Panc1 (cell line): ENCODE measurements at regions not wholly inside any gene's neighbourhood (a gene's known extent, or its start where the extent isn't known, plus 50 kb on each side); places are given as distances from the start of the nearest gene placed in this dataset.

Experiments used
- ATAC-seq: fragments of 200-7000 bp; cut with Tn5 transposase; 2 replicates; pipeline ENCODE4 v1.9.1; 2020; ENCODE audit warnings: mild to moderate bottlenecking, moderate library complexity
- BruUV-seq: library from RNA; stranded (reverse); fragments of 400-500 nt; replicated peaks from 2 replicates; lab custom pipeline; 2021; lab: Mats Ljungman, UMichigan
- CTCF ChIA-PET: fragments of 300-600 bp; sonication (Branson Sonifier 250); formaldehyde crosslinking; loops from one replicate; lab custom pipeline; 2022; ENCODE audit warnings: antibody characterized with exemption; lab: Charles Lee
- POLR2A ChIA-PET: fragments of 300-600 bp; sonication (Branson Sonifier 250); formaldehyde crosslinking; loops from one replicate; lab custom pipeline; 2022; ENCODE audit warnings: antibody characterized with exemption; lab: Charles Lee
- DNase-seq: peaks from one replicate; pipeline ENCODE4 v3.0.0-alpha.2; 2010; ENCODE audit warnings: low read depth, low spot score
- H3K27ac ChIP-seq: 2 replicates; pipeline ENCODE4 v1.5.1; 2011; ENCODE audit warnings: mild to moderate bottlenecking, low read length, inconsistent platforms
- H3K27me3 ChIP-seq: fragments of 200-500 bp; sonication (Bioruptor generic); 2 replicates; pipeline ENCODE4 v1.6.0; 2014; ENCODE audit warnings: low read length, inconsistent platforms; ENCODE audit not compliant: control insufficient read depth, insufficient read depth
- H3K36me3 ChIP-seq: fragments of 200-500 bp; sonication (Bioruptor generic); 2 replicates; pipeline ENCODE4 v1.5.1; 2014; ENCODE audit warnings: inconsistent platforms, mild to moderate bottlenecking, low read length, moderate library complexity; ENCODE audit not compliant: control insufficient read depth, insufficient read depth
- H3K4me1 ChIP-seq: 2 replicates; pipeline ENCODE4 v1.5.1; 2011; ENCODE audit warnings: inconsistent platforms, mild to moderate bottlenecking, low read length, moderate library complexity; ENCODE audit not compliant: control insufficient read depth, insufficient read depth
- H3K4me3 ChIP-seq, 2 experiments: 2 replicates each; pipeline ENCODE4 v1.5.1; 2011 to 2012; ENCODE audit warnings: low read depth in 2 of 2, low read length in 2 of 2, mild to moderate bottlenecking in 2 of 2, inconsistent platforms in 1 of 2, moderate library complexity in 1 of 2
- H3K9me3 ChIP-seq: fragments of 200-500 bp; sonication (Bioruptor generic); 2 replicates; pipeline ENCODE4 v1.5.1; 2014; ENCODE audit warnings: low read depth, mild to moderate bottlenecking, inconsistent platforms, low read length, moderate library complexity; ENCODE audit not compliant: control insufficient read depth, insufficient read depth
- POLR2AphosphoS5 ChIP-seq: IDR thresholded peaks from 2 replicates; pipeline ENCODE4 v1.6.1; 2012; ENCODE audit warnings: mild to moderate bottlenecking, low read depth, low read length, moderate library complexity
- SIN3A ChIP-seq: IDR thresholded peaks from 2 replicates; pipeline ENCODE4 v1.6.1; 2012; ENCODE audit warnings: low read depth, mild to moderate bottlenecking, low read length, moderate library complexity, borderline replicate concordance; ENCODE audit not compliant: insufficient read depth
- TCF7L2 ChIP-seq: IDR thresholded peaks from 2 replicates; pipeline ENCODE4 v1.6.1; 2011; ENCODE audit warnings: mild to moderate bottlenecking, low read depth, low read length, inconsistent platforms
- in situ Hi-C: cut with HindIII; loops from 2 replicates; pipeline ENCODE4 v1.10.0; 2016; ENCODE audit warnings: low sequenced_read_pairs, low pct_unique_long_range_greater_than_20kb
- intact Hi-C: fragments of 100-400 bp; cut with micrococcal nuclease; formaldehyde crosslinking; loops from one replicate; pipeline ENCODE4 v1.10.0; 2022; ENCODE audit not compliant: unreplicated experiment
- TF ChIP-seq, protein P1 (sequence below): fragments of 450-650 bp; IDR thresholded peaks from 2 replicates; pipeline ENCODE4 v1.5.1; 2017; ENCODE audit warnings: mild to moderate bottlenecking
- TF ChIP-seq, protein P2 (sequence below), 2 experiments: IDR thresholded peaks; 2 replicates each; pipeline ENCODE4 v1.6.1; 2011 to 2012; ENCODE audit warnings: low read depth in 2 of 2, control low read depth in 1 of 2, low read length in 1 of 2, mild to moderate bottlenecking in 1 of 2, moderate library complexity in 1 of 2; ENCODE audit not compliant: insufficient read depth in 1 of 2

DNA sequence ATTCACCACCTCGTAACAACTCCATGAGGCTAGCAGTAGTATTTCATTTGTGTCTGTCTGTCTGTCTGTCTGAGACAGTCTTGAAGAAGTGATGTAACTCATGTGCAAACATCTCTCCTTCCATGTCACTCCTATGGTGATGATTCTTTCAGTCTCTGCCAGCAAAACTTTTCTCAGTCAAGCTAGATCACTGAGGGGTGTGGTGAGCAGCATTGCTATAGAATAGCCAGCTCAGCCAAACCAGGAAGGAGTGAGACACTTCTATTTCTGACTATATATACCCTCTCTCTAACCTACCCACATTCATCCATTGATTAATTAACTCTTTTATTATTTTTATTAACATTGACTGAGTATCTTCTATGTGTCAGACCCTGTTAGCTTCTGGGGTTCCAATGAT lies 1095.1 kb upstream of the GYPC start:
- TF ChIP-seq TCF7L2 (no peak), POLR2AphosphoS5 (no peak), SIN3A (no peak)
- TF ChIP-seq, protein P1, sequence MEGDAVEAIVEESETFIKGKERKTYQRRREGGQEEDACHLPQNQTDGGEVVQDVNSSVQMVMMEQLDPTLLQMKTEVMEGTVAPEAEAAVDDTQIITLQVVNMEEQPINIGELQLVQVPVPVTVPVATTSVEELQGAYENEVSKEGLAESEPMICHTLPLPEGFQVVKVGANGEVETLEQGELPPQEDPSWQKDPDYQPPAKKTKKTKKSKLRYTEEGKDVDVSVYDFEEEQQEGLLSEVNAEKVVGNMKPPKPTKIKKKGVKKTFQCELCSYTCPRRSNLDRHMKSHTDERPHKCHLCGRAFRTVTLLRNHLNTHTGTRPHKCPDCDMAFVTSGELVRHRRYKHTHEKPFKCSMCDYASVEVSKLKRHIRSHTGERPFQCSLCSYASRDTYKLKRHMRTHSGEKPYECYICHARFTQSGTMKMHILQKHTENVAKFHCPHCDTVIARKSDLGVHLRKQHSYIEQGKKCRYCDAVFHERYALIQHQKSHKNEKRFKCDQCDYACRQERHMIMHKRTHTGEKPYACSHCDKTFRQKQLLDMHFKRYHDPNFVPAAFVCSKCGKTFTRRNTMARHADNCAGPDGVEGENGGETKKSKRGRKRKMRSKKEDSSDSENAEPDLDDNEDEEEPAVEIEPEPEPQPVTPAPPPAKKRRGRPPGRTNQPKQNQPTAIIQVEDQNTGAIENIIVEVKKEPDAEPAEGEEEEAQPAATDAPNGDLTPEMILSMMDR, result no peak
- TF ChIP-seq, protein P2, sequence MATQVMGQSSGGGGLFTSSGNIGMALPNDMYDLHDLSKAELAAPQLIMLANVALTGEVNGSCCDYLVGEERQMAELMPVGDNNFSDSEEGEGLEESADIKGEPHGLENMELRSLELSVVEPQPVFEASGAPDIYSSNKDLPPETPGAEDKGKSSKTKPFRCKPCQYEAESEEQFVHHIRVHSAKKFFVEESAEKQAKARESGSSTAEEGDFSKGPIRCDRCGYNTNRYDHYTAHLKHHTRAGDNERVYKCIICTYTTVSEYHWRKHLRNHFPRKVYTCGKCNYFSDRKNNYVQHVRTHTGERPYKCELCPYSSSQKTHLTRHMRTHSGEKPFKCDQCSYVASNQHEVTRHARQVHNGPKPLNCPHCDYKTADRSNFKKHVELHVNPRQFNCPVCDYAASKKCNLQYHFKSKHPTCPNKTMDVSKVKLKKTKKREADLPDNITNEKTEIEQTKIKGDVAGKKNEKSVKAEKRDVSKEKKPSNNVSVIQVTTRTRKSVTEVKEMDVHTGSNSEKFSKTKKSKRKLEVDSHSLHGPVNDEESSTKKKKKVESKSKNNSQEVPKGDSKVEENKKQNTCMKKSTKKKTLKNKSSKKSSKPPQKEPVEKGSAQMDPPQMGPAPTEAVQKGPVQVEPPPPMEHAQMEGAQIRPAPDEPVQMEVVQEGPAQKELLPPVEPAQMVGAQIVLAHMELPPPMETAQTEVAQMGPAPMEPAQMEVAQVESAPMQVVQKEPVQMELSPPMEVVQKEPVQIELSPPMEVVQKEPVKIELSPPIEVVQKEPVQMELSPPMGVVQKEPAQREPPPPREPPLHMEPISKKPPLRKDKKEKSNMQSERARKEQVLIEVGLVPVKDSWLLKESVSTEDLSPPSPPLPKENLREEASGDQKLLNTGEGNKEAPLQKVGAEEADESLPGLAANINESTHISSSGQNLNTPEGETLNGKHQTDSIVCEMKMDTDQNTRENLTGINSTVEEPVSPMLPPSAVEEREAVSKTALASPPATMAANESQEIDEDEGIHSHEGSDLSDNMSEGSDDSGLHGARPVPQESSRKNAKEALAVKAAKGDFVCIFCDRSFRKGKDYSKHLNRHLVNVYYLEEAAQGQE (IDR thresholded peaks at IDR 0.05; ENCODE audit: insufficient read depth in 1 of 2, low read depth in 2 of 2, low read length in 1 of 2), result no peak
- Histone ChIP-seq H3K36me3 (no peaks in the 10 kb centered on the region), H3K27ac (no peak overlapping the region), H3K4me3 (no peak overlapping the region), H3K4me1 (no peaks in the 10 kb centered on the region), H3K27me3 (no peaks in the 10 kb centered on the region), H3K9me3 (no peaks in the 10 kb centered on the region)
- DNase-seq (no peak), ATAC-seq (no peak)
- intact Hi-C loops, result no loop called here
- CTCF ChIA-PET, result no interaction called here
- no TSS peak for BruUV-seq
- in situ Hi-C loops, result no loop called here
- POLR2A ChIA-PET, result no interaction called here

DNA sequence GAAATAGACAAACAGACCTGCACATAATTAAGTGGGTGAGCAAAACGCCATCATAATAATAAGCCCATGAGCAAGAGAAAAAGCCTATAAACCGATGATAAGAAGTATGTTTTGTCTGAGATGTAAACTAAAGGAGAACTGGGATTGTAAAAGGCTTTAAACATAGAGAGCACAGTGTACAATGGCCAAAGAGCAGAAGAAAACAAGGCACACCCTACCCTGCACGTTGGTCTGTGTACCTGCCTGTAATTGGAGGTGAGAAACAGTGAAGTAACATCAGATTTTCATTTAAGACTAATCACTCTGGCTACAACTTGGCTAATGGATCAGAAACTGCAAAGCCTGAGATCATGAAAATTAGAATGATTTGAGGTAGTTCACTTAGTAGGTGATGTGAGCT lies 1094.7 kb upstream of the GYPC start:
- ATAC-seq (no peak), DNase-seq (no peak)
- ChIA-PET CTCF (no interaction called here), POLR2A (no interaction called here)
- BruUV-seq, result no TSS peak
- no peaks in the 10 kb centered on the region for H3K9me3 ChIP-seq
- H3K27me3 ChIP-seq, result no peaks in the 10 kb centered on the region
- TF ChIP-seq TCF7L2, result no peak
- H3K4me3 ChIP-seq, result no peak overlapping the region
- intact Hi-C loops (no loop called here), in situ Hi-C loops (no loop called here)
- H3K27ac ChIP-seq, result no peak overlapping the region
- H3K4me1 ChIP-seq, result no peaks in the 10 kb centered on the region
- no peaks in the 10 kb centered on the region for H3K36me3 ChIP-seq

DNA sequence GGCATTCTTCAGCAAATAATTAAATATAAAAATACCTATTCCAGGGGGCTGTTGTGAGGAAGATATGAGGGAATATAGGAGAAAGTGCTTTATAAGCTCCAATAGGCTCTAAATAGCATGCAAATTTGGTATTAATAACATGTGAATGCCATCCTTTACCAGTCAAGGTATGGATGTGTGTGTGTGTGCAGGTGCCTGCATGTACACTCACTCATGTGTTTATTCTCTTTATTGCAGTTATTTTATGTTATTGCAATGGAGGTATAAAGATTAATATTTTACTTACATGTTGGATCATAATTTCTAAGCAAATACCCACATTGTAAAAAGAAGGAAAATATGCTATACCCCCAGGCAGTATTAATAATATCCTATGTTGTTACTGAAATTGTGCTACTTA lies 1093.0 kb upstream of the GYPC start:
- Histone ChIP-seq H3K4me3 (no peak overlapping the region), H3K9me3 (no peaks in the 10 kb centered on the region), H3K36me3 (no peaks in the 10 kb centered on the region), H3K4me1 (no peaks in the 10 kb centered on the region), H3K27ac (no peak overlapping the region), H3K27me3 (no peaks in the 10 kb centered on the region)
- DNase-seq (no peak), ATAC-seq (no peak)
- POLR2A ChIA-PET, result no interaction called here
- no TSS peak for BruUV-seq
- TF ChIP-seq TCF7L2 (no peak), SIN3A (no peak), POLR2AphosphoS5 (no peak)
- TF ChIP-seq, protein P2 (IDR thresholded peaks at IDR 0.05; ENCODE audit: insufficient read depth in 1 of 2, low read depth in 2 of 2, low read length in 1 of 2), result no peak
- TF ChIP-seq, protein P1, result no peak
- in situ Hi-C loops, result no loop called here
- CTCF ChIA-PET, result no interaction called here
- intact Hi-C loops, result no loop called here
